Activated naive CD4-positive, alpha-beta T cell treated with anti-CD3 and anti-CD28 coated beads, Interleukin-2, amount 50 U/mL, for 72 hours (primary cell): ENCODE measurements at regions not wholly inside any gene's neighbourhood (a gene's known extent, or its start where the extent isn't known, plus 50 kb on each side); places are given as distances from the start of the nearest gene placed in this dataset.

ENCODE experiments used
- ATAC-seq, 2 donors: fragments of 150-1000 bp; cut with Tn5 transposase; 2 replicates each; pipeline ENCODE4 v1.10.0; 2021; ENCODE audit warnings: mild to moderate bottlenecking in 2 of 2, moderate library complexity in 2 of 2
- DNase-seq, 2 donors: peaks; one replicate each; pipeline ENCODE4 v3.0.0; 2021 to 2022; ENCODE audit warnings: low spot score in 2 of 2
- H3K27ac Mint-ChIP-seq, 2 donors: one replicate each; pipeline ENCODE4 v1.8.0; 2022; ENCODE audit warnings: mild to moderate bottlenecking in 2 of 2, mixed read lengths in 2 of 2
- H3K36me3 Mint-ChIP-seq, 2 donors: one replicate each; pipeline ENCODE4 v1.8.0; 2022; ENCODE audit warnings: mixed read lengths in 2 of 2
- H3K9me3 Mint-ChIP-seq, 2 donors: one replicate each; pipeline ENCODE4 v1.8.0; 2022; ENCODE audit warnings: mixed read lengths in 2 of 2

DNA sequence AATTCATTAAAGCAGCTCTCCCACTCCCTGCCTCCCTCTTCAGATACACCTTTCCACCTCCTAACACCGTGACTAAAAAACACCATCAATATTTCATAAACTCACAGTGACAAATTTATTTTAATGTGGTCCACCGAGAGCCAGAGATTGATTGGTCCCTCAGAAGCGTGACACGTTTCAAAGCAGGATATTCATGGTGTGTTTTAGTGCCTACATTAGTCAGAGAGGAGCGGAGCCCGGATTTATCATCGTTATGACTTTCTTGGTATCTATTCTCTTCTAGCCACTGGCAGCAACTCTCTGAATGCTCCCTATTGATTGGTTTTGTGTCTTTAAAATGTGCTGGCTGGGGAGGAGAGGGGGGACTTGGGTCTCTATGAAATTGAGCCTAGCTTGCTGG is 265.3 kb downstream of the DHX35 start:
- no peak for DNase-seq
- no peaks in the 10 kb centered on the region for H3K36me3 Mint-ChIP-seq
- no peak for ATAC-seq
- no peaks in the 10 kb centered on the region for H3K9me3 Mint-ChIP-seq
- no peak overlapping the region for H3K27ac Mint-ChIP-seq

DNA sequence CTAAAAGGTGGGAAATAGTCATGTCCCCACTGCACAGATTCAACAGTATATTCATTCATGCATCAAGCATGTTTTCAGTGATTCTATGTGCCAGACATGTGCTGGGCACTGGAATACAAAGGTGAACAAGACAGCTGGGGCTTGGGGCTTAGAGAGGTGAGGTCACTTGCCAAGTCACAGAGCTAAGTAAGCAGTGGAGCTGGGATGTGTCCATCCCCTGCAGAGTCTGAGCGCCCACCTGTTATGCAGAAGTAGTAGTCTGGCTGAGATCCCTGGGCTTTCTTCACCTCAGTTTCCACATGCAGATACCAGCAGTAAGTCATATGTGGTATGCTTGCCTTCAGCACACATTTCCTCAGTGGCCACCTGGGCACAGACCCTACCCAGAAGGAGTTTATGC is 263.8 kb downstream of the DHX35 start:
- Mint-ChIP-seq H3K9me3 (no peaks in the 10 kb centered on the region), H3K27ac (no peak overlapping the region)
- no peak for ATAC-seq

DNA sequence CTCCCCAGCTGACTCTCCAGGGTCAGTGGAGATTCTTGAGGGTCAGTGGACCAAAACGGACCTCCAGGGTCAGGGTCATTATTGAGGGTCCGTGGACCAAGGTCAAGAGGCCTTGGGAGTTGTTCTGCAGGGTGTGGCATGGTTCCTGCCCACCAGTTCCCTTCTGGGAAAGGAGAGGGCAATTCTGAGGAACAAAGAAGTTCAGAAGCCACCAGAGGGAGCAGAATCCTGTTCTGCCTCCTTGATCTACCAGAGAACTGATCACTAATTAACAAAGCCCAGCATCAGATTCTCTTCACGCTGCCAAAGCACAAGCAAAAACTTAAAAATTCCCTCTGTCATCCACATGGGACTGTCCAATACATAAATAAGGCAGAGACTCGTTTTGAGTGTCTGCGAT is 263.4 kb downstream of the DHX35 start:
- H3K36me3 Mint-ChIP-seq = no peaks in the 10 kb centered on the region
- DNase-seq (no peak), ATAC-seq (no peak)
- no peak overlapping the region for H3K27ac Mint-ChIP-seq
- H3K9me3 Mint-ChIP-seq = no peaks in the 10 kb centered on the region

More for the DNA sequence above, 263.8 kb downstream of the DHX35 start:
- no peak for DNase-seq
- no peaks in the 10 kb centered on the region for H3K36me3 Mint-ChIP-seq

DNA sequence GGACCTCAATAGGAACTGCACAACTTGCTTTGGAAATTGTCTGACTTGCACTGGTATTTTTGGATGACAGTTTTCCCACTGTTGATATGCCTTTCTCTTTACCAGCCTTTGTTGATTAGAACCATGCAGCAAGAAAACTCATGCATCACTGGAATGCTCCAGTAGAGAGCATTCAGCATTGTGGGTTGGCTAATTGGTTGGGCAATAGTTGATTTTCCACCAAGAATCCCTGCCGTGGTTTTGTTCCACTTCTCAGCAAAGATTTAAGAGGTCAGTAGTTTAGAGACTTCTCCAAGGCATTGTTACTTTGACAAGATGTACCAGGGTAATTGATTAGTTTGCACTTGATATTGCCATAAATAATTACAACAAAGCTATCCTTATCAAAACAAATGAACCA is 260.0 kb downstream of the DHX35 start:
- DNase-seq (no peak), ATAC-seq (no peak)
- no peaks in the 10 kb centered on the region for H3K9me3 Mint-ChIP-seq
- no peak overlapping the region for H3K27ac Mint-ChIP-seq
- no peaks in the 10 kb centered on the region for H3K36me3 Mint-ChIP-seq

DNA sequence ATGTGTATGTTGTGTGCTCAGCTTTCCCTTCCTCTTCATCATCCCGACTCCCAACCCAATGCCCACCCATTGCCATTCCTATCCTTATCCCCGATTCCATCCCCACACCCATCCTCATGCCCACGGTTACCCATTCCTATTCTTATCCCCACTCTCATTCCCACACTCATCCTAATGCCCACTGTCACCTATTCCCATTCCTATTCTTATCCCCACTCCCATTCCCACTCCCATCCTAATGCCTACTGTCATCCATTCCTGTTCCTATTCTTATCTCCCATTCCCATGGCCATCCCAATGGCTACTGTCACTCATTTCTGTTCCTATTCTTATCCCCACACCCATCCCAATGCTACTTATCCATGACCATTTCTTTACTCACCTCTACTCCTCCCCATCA is 254.1 kb downstream of the DHX35 start:
- Mint-ChIP-seq H3K36me3 (no peaks in the 10 kb centered on the region), H3K9me3 (no peaks in the 10 kb centered on the region)

DNA sequence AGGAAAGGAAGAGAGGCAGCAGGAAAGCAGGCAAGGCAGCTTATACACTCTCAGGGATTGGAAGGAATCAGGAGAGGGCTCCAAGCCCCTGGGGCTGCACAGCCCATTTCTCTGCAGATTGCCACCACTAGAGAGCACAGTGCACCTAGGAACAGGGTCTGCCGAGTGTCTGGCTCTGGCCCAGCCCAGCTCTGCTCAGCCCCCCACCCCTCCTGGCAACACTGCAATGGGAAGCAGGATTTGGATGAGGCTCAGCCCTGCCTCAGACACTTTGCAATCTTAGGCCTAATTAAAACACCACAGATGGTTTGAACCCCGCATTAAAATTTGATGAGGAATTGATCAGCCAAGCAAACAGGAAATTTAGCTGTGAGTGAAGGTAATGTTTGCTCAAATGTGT is 252.7 kb downstream of the DHX35 start:
- H3K27ac Mint-ChIP-seq = no peak overlapping the region
- ATAC-seq = no peak
- no peak for DNase-seq
- no peaks in the 10 kb centered on the region for H3K9me3 Mint-ChIP-seq
- H3K36me3 Mint-ChIP-seq = no peaks in the 10 kb centered on the region

More for the DNA sequence above, 254.1 kb downstream of the DHX35 start:
- ATAC-seq (no peak), DNase-seq (no peak)
- H3K27ac Mint-ChIP-seq = no peak overlapping the region

DNA sequence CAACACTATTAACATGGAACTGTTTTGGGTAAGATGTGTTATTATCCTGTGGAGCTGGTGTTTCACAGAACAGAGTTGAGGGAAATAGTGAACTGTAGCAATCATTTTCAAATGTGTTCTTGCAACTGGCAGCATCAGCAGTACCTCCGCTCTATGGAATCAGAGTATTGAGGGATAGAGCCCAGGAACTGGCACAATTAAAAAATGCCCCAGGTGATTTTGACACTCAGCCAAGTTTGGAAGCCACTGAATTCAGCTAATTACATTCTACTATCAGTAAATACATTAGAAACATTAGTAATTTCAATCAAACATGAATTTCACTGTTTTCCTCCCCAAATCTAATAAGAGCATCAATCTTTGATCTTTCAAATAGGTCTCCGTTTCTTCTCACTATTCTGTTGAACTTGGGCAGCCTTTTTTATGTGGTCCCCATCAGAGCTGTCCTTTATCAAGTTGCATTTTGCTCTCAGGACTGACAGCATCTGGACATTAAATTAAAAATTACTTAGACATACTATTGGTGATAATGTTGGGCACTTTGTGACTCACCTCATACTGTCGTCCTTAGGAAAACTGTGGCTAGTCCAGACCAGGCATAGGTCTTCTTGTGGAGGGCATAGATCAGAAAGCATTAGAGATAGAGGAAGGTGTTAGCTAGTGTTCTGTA is 251.5 kb downstream of the DHX35 start:
- DNase-seq = no peak
- Mint-ChIP-seq H3K9me3 (no peaks in the 10 kb centered on the region), H3K27ac (no peak overlapping the region), H3K36me3 (no peaks in the 10 kb centered on the region)
- no peak for ATAC-seq

DNA sequence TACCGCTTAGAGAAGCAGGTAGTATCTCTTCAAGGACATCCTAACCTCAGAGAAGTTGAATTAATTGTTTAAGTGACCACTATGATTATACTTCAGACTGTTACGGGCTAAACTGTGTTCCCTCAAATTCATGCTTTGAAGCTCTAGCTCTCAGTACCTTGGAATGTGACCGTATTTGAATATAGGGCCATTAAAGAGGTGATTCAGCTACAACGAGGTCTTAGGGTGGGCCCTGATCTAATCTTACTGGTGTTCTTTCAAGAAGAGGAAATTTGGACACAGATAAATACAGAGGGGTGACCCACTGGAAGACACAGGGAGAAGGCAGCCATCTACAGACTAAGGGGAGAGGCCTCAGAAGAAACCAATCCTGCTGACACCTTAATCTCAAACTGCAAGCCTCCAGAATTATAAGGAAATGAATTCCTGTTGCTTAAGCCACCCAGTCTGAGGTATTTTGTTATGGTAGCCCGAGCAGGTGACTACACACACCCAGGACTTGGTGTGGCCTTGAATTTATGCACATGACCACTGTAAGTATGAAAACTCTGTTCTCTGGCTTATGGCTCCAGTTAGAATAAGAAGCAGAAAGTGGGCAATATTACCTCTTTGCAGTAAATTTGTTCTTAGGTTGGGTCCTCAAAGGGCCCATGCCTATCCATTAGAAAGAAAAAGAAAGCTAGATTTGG is 249.1 kb downstream of the DHX35 start:
- H3K36me3 Mint-ChIP-seq = no peaks in the 10 kb centered on the region
- no peaks in the 10 kb centered on the region for H3K9me3 Mint-ChIP-seq
- DNase-seq (no peak), ATAC-seq (no peak)
- H3K27ac Mint-ChIP-seq = no peak overlapping the region

DNA sequence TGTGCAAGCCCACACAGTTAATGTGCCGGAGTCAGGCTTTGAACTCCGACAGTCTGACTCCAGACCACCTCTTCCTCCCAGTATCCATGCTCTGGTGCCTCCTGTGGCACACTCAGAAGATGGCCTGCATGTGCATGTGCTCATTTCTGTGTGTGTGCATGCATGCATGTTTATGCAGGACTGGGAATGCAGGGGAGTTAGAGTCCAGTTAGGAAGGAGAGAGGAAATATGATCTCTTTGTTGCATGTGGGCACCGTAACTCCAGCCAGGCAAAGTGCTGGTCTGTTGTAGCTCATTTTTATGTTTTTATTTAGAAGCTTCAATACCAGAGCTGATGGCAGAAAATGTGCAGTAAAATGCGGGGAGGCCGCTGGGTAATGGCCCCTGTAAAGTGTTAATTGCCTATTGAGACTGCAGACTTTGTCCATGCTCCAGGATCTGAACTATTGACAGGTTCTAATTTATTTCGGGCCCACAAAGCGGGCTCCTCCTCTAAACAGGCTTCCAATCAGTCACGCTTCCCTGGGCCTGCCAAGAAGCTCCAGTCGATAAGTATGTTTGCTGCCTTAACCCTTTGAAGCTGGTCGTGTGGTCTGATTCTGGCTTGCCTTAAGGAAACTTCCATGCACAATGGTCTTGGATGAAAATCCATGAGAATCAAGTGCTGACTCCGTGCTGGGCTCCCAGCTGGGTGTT is 248.3 kb downstream of the DHX35 start:
- Mint-ChIP-seq H3K36me3 (no peaks in the 10 kb centered on the region), H3K27ac (no peak overlapping the region), H3K9me3 (no peaks in the 10 kb centered on the region)
- no peak for ATAC-seq
- no peak for DNase-seq

DNA sequence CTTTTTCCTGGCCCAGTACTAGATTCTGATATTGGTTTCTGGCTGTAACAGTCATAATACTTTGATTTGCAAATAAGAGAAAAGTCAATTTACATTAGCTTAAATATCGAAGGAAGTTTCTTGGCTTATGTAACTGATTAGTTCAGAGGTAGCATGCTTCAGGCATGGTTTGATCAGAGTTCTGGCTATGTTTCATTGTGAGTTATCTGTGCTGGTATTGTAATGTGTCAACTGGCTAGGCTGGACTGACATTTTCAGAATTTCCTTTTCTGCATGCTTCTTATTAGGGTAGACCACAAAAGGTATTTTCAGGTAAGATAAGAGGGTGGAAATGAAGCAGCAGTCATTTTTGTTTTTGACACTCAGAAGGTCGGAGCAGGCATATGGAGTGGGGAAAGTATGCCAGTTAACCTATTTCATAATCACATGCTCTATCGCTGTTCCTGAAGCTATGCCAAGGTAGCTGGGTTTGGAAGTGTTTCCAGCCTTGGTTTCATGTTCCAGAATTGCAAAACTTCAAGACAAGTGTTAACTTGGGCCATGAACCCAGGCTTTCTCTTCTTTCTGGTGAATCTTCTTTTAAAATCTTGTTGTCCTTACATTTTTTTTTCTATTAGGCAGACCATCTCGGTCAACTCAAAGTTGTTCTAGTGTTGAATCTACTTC is 244.9 kb downstream of the DHX35 start:
- DNase-seq (no peak), ATAC-seq (no peak)
- no peak overlapping the region for H3K27ac Mint-ChIP-seq
- no peaks in the 10 kb centered on the region for H3K36me3 Mint-ChIP-seq
- H3K9me3 Mint-ChIP-seq = no peaks in the 10 kb centered on the region

DNA sequence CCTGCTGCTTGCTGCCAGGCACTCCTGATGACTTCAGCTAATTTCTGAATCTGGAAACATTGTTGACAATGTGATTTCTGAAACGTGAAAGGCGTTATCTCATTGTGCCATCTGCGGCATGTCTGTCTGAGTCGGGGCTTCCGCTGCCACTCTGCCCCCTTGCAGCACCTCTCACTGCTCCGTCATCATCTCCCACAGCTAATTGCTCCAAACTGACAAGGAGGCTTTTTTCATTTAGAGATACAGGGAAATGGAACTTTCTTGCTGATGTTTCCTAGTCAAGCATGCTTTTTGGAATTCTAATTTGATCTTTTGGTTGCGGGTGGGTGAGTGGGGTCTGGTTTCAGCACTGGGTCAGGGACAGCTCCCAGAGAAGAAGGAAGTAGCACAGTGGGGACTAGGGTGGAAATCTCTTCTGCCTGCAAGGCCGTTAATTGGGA is 233.5 kb downstream of the DHX35 start:
- DNase-seq = no peak
- H3K27ac Mint-ChIP-seq = no peak overlapping the region

DNA sequence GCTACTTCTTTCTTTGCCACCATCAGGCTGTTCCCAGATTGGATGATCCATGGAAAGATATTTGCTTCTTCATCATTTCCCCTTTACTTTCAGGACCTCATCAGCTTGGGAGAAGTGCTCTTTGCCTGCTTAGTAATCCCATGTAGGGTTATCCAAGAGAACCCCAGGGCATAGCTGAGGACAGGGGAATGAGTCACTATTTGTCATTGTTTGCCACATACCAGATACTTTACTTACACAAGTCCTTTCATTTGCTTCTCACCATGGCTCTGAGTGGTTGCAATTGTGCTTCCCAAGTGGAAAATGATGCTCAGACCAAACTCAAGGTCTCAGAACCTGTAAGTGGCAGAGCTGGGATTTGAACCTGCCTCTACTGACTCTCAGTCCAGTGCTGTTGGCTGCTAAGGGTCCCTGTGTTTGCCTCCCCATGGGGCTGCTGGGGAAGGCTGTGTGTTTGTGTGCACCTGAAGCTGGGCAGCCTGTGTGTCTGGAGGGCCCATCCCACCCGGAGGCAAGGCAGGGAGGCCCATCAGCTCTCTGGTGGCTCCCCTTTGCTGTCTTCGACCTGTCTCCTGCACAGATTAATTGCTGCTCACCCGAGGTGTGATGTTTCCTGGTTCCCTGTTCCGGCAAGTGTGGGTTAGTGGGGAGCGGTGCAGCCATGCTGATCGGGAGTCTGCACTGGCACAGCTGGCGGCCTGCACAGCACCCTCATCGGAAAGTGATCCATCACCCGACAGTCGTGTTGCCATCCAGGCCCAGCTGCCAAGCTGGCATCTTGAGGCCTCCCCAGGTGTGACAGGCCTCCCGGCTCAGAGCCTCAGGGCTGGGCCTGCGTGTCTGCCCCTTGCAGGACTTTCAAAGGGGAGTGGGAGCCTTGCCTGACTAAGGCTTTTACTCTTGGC is 228.8 kb downstream of the DHX35 start:
- H3K36me3 Mint-ChIP-seq = no peaks in the 10 kb centered on the region
- peaks cover 0 to 4% of the 10 kb centered on the region in 2 donors for H3K9me3 Mint-ChIP-seq
- DNase-seq (no peak), ATAC-seq (no peak)
- no peak overlapping the region for H3K27ac Mint-ChIP-seq

More for the DNA sequence above, 233.5 kb downstream of the DHX35 start:
- H3K36me3 Mint-ChIP-seq = no peaks in the 10 kb centered on the region
- no peak for ATAC-seq
- peaks cover 0 to 11% of the 10 kb centered on the region in 2 donors for H3K9me3 Mint-ChIP-seq

DNA sequence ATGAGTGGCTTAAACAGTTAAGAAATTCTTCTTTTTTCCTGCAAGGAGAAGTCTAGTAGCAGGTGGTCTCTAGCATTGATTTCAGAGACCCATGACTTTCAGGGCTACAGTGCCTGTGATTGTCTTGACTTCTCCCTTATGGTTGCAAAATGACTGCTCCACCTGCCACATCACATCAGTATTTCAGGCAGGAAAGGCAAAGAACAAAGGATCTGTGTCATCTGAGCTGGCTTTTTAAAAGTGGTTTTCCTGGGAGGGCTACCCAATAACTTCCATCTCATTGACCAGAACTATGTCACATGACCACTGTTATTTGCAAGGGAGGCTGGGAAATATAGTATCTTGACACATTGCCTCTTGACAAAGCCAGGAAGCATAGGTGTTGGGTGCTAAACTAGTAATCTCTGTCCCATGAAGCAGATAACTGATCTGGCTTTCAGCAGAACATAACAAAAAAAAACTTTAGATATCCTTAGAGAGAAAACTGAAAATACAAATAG is 226.2 kb downstream of the DHX35 start:
- Mint-ChIP-seq H3K27ac (no peak overlapping the region), H3K36me3 (no peaks in the 10 kb centered on the region), H3K9me3 (peaks cover 0 to 8% of the 10 kb centered on the region in 2 donors)
- ATAC-seq = peak in 1 of 2 donors; percentile 30
- DNase-seq = no peak

DNA sequence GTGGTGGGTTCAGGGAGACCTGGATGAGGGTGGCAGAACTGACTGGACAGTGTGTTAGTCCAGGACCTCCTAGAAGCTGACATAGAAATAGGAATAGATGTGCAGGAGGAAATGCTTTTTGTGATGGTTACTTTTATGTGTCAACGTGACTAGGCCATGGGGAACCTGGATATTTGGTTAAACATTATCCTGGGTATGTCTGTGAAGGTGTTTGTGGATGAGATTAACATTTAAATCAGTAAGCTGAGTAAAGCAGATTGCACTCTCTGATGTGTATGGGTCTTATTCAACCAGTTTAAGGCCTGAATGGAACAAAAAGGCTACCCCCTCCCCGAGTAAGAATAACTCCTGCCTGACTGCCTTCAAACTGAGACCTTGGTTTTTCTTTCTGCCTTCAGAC is 219.3 kb downstream of the DHX35 start:
- Mint-ChIP-seq H3K9me3 (peaks cover 0 to 8% of the 10 kb centered on the region in 2 donors), H3K36me3 (no peaks in the 10 kb centered on the region), H3K27ac (no peak overlapping the region)
- no peak for DNase-seq
- no peak for ATAC-seq

DNA sequence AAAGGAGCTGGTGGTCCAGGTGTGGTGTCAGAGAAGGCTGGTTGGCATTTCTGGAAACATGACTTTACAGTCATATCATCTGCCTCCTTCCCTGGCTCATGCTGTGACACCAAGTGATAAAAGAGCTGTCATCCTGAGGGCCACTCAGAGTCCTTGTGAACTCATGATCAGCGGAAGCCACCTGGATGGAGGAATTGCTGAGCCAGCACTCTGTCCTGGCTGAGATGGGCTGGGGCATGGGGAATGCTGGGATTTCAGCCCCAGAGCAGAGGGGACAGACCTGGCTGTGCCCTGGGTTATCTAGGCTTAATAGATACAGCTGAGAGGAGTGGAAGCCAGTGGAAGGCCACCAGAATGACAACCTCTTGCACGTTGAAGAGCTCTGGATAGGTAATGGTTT is 214.3 kb downstream of the DHX35 start:
- Mint-ChIP-seq H3K27ac (no peak overlapping the region), H3K36me3 (no peaks in the 10 kb centered on the region), H3K9me3 (no peaks in the 10 kb centered on the region)
- DNase-seq (no peak), ATAC-seq (no peak)

DNA sequence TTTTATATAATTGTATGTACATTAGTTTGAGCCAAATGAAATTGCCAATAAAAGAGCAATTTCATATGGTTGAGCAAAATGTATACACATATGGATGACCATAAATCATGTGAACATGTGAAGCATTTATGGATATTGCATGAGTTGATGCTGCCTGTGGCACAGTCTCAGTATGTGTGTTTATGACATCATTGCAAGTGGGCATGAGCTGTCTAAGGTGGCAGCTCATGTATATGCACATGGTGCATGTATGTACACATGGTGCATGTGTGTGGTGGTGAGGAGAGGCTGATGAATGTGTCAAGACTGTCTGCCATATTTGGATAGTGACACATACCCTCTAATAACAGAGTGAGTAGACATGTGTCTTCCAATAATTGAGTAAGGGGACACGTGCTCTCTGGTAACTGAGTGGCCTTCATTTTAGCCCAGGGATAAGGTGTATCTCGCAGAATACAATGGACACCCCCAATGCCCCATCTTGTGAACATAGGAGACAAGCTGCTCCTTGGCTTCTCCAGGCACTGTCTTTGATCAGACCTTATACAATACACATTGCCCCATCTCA is 208.8 kb downstream of the DHX35 start:
- no peaks in the 10 kb centered on the region for H3K36me3 Mint-ChIP-seq
- no peak for ATAC-seq

More for the DNA sequence above, 208.8 kb downstream of the DHX35 start:
- H3K9me3 Mint-ChIP-seq = peaks cover 0 to 3% of the 10 kb centered on the region in 2 donors
- no peak overlapping the region for H3K27ac Mint-ChIP-seq
- DNase-seq = no peak
